GM19463 (cell line): ENCODE measurements at regions not wholly inside any gene's neighbourhood (a gene's known extent, or its start where the extent isn't known, plus 50 kb on each side); places are given as distances from the start of the nearest gene placed in this dataset.
"Not testable (repeated sequence)": the region's sequence is repeated elsewhere in the genome, so short reads cannot be mapped to it uniquely, and the experiment has no call there.

Source experiments
- ATAC-seq: cut with Tn5 transposase; IDR thresholded peaks from one replicate; pipeline ENCODE4 v1.9.1; 2021; ENCODE audit warnings: mild to moderate bottlenecking, moderate library complexity; ENCODE audit not compliant: unreplicated experiment

DNA sequence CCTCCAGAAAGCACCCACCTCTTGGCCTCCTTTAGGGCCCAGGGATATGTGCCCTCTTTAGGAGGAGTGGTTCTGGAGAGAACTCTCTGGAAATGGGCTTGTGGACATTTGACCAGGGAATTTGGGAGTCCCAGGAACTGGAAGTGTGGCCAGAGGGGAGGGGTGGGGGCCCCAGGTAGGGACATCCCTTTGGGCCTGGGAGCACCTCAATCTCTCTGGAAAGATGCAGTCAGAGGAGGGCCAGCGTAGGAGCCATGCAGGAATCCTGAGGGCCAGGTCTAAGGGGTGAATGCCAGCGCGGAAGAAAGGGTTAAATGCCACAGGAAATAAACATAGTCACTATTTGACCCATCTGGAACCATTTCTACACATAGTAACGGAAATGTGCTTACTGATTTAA, 50.3 kb upstream of the ITGA11 start:
- ATAC-seq = no peak

DNA sequence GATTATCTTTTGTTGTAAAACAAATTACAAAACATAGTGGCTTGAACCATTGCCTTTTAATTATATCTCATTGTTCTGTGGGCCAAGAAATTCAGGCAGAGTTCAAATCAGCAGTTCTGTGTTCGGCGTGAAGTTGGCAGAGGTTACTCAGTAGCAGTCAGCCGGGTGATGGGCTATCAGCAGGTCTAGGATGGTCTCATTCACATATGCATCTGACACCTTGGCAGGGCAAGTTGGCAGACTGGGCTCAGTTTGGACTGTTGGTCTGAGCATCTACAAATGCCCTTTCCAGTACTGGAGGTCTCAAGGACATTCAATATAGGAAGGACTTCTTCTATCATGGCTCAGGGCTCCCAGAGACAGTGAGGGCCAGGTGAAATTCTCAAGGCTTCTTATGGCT, 51.2 kb upstream of the ITGA11 start:
- ATAC-seq = no peak

DNA sequence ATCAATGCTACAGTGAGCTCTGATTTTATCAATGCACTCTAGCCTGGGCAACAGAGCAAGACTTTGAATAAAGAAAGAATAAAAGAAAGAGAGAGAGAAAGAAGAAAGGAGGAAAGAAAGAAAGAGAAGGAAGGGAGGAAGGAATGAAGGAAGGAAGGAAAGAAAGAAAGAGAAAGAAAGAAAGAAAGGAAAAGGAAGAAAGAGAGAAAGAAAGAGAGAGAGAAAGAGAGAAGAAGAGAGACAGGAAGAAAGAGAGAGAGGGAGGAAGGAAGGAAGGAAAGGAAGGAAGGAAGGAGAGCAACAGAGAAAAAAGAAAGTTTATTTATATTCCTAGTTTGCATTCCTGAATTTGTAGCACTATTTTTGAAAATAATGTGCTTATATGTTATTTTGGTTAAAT, 52.3 kb upstream of the ITGA11 start:
- ATAC-seq = no peak

DNA sequence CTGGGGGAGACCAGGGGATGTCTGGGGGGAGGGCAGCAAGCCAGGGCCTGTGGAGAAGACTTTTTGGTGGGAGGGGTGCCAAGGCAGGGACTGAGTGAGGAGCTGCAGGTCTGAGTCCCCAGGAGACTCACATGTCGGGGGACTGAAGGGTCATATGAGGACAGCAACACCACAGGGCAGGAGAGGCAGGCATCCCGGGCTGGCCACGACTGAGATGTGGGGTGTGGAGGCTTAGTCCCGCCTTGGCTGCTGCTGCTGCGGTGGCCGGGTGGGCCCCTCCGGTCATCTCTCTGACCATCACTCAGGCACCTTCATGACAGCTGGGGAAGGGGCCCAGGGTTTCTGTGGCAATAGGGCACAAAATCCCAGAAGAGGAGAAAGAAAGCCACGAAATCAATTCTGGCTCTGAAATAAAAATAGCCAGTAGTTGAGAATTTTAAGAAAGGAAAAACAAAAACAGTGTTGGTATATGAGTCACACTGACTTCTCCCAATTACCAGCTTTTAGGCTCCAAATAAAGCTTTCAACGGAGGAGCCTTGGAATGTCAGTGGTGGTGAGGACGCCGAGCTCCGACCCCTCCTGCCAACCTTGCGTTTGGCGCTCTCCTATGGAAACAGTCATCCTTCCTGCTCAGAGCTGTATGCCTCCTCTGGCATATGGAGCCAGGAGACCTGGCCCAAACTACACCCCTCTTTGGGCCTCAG, 52.9 kb upstream of the ITGA11 start:
- no peak for ATAC-seq

DNA sequence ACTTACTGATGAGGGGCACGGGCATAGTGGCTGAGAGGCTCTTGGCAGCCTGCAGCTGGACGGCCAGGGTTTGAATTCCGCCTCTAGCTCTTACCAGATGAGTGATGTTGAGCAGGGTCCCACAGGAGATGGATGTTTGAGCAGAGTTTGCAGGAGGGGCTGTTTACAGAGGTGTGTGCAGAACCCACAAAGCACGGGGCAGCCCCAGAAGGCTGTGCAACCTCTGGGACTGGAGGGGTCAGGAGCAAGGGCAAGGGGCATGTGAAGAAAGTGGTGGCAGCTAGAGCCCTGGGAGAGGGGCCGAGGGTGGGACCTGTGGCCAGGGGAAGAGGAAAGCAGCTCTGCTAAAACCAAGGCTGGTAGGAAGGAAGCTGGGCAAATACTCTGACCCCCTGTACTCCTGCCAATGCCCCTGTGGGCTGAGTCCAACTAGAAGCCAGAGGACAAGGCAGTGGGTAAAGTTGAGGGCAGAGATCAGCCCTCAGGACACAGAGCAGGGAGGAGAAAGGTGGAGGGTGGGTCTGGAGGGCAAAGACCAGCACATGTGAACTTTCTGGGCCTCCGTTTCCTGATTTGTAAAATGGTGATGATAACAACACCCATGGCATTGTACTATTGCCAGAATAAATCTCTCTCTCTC, 53.9 kb upstream of the ITGA11 start:
- no peak for ATAC-seq

DNA sequence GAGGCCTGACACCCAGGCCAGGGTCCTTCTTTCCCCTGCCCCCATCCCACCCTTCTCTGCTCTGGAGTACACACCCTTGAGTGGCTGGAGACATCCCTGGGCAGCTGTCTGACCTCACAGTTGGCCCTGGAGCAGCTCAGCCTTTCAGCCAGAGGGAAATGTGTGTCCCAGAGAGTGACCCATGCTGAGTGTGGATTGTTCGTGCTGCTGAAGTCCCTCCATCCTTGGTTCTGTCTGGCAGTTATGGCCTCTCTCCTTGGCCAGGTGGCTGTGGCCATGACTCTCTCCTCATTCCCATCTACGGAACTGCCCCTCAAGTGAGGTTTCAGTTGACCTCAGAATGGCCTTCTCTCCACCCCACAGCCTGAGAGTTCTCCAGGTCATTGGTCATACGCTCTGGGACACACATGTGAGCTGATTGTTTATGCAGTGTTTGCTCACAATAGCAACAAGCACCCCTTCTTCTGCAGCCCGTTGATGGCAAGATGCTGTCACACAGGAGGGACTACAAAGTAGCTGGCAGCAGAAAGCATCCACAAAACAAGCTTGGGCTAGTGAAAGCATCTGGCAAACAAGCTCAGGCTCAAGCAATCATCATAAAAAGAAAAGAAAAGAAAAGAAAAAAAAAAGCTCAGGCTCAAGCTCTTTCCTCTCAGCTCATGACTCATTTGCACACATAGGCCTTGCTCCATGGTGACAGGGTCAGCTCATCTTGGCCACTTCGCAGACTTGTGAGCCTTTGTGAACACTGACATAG, 55.3 kb upstream of the ITGA11 start:
- ATAC-seq = no peak

DNA sequence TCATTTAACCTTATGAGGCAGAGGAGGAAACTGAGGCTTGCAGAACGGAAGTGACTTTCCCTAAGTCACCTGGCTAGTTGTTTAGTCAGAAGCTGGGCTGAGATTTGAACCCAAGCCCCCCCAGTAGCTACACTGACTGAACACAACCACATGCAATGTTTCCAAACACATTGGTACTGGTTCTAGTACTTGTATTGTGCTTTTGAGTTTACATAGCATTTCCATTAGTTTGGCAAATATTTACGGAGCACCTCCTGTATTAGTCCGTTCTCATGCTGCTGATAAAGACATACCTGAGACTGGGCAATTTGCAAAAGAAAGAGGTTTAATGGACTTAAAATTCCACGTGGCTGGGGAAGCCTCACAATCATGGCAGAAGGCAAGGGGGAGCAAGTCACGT, 56.3 kb upstream of the ITGA11 start:
- ATAC-seq = no peak

DNA sequence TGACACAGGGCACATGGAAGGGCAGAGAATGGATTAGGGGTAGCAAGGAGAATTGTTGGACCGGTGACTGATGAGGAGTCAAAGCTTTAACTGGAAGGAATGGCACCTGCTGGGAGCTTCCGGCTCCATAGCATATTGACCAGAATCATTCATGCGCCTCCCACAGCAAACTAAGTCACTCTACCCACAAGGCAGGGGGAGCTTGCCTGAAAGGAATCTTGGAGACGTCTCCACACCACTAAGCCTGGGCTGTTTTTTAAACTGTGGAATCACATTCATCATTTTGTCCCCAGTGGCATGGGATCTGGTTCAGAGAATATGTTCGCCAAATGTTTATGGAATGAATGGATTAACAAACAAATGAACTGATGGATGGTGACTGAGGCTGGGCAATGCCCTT, 57.0 kb upstream of the ITGA11 start:
- ATAC-seq = no peak

DNA sequence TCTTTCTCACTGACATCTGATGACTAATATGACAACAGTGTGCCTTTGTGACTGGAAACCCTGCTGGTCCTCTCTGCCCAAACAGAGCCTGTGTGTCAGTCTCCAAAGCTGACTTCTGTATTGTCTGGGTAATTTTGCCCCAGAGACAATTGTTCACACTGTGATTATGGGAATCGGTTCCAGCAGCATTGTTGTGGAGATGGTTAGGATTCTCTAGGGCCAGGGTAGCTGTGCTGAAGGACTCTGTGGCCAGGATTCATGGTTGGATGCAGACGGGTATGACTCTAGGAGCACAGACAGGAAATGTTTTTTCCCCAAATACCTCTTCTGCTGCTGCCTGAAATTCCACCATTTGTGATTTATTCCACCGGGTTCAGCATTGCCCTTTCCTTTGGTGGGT, 57.5 kb upstream of the ITGA11 start:
- no peak for ATAC-seq

DNA sequence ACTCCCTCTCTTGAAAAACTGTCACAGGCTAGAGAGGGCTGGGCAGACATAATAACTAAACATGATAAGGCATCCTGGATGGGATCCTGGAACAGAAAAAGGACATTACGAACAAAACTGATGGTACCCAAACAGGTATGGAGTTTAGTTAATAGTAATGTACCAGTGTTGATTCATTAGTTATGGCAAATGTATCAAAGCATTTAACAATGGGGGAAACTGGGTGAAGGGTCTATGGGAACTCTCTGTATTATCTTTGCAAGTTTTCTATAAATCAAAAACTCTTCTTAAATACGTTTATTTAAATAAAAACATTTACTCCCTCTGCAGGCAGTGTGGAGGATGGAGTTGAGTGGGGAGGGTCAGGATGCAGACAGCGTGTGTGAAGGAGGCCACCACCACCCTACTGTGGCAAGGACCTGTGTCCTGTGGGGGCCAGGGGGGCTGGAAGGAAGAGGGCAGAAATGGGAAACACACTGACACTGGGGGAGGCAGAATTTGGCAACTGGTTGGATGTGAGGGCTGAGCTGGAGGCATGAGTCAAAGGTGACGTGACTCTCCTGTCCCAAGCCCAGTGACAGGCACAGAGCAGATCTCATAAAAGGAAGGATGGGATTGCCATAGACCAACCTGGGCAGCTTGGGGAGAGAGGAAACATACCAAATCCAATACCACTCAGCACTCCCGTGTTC, 59.6 kb upstream of the ITGA11 start:
- ATAC-seq = no peak

DNA sequence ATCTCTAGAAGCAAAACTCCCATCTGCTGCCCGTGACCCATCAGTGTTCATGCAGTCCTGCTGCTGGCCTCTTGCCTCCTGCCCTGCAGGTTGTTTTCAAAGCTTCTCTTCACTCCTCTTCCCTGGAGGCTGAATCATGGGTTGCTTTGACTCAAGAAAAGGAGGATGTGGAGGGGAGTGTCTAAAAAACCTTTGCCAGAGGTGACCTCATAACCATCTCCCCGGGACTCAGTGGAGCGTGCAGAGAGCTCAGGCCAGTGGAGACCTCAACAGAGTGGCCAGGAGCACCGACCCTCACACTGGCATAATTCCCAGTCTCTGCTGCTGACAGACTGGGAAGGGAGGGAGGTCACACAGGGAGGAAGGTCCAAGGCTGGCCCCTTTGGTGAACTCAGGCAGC, 60.9 kb upstream of the ITGA11 start:
- no peak for ATAC-seq

DNA sequence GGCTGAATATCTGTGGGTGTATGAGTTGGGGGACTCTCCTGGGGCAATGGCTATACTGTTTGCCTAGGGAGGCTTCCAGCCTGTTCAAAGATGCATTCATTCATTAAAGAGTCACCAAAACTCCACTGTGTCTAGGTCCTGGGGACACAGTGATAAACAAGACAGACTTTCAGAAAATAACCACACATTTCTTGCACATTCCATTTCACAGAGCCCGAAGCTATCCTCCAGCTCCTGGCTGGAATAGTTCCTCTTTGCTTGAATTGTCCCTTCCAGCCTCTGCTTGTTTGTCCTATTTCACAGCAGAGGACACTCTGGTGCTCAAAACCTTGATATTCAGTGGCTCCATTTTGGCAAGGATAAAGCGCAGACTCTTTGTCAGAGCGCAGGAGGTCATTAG, 61.7 kb upstream of the ITGA11 start:
- ATAC-seq = no peak

DNA sequence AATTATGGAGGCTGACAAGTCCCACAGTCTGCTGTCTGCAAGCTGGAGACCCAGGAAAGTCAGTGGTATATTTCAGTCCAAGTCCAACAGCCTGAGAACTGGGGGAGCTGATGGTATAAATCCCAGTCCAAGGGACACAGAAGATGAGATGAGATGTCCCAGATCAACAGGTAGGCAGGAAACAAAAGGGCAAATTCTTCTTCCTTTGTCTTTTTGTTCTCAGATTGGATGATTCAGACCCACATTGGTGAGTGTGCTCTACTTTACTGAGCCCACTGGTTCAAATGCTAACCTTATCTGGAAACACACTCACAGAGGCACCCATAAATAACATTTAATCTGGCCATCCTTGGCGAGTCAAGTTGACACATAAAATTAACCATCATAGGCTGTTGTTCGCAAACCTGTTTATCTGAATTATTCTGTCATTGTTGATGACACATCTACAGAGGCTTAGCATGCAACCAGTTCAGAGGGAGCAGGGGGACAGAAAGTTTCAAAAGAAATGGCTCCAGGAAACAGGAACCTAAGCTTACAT, 62.7 kb upstream of the ITGA11 start:
- no peak for ATAC-seq

DNA sequence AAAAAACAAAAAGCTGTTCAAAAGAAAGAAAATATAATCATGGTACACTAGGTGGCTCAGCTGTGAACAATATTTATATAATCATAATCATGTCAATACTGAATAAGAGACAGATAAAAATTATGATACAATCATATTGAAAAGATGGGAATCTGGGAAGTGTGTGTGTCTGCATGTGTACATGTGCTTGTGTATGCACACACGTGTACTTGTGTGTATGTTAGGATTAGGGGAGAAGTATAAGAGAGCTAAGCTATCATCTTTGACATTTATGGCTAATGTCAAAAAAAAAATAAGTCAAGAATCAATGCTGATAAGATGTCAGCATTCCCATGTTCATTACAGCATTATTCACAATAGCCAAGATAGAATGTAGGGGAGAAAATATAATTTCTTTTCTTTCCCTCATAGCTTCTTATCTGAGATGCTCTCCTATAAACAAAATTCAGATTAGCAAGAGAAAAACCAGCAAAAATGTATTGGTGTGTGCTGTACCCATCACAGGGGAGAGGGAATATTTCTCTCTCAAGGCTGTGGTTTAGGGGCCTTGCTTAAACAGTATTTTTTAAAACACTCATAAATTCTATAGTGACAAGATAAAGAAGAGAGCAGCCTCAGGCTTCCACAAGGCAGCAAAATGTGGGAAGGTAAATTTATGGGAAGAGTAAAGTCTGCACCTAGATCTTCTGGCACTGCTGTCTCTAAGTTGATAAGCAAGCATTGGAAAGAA, 63.4 kb upstream of the ITGA11 start:
- no peak for ATAC-seq

DNA sequence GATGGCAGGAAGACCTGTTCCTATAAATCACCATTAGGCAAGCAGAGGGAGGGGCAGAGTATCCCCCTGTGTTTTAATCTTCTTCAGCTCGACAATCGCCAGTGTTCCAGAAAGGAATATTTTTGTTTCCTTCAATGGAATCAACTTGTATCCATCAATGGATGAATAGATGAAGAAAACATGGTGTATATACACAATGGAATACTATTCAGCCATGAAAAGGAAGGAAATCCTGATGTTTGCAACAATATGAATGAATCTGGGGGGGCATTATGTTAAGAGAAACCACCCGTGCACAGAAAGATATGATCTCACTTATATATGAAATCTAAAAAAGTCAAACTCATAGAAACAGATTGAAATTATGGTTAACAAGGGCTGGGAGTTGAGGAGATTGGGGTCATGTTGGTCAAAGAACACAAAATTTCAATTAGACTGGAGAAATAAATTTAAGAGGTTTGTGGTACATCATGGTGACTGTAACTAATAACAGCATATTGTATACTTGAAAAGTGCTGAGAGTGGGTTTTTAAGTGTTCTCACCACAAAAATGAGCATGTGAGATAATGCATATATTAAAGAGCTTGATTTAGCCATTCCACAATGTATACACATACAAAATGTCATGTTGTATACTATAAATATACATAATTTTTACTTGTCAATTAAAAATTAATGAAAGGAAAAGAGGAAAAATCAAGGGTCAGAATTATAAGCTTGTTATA, 64.2 kb upstream of the ITGA11 start:
- ATAC-seq = no peak

DNA sequence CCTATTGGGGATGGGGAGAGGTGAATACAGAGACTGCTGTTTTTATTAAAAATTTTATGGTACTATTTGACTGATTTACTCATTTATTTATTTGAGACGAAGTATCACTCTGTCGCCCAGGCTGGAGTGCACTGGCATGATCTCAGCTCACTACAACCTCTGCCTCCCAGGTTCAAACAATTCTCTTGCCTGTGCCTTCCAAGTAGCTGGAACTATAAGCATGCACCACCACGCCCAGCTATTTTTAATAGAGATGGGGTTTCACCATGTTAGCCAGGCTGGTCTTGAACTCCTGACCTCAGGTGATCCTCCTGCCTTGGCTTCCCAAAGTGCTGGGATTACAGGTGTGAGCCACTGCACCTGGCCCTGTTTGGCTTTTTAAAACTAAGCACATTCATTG, 64.8 kb upstream of the ITGA11 start:
- not testable (repeated sequence) for ATAC-seq

DNA sequence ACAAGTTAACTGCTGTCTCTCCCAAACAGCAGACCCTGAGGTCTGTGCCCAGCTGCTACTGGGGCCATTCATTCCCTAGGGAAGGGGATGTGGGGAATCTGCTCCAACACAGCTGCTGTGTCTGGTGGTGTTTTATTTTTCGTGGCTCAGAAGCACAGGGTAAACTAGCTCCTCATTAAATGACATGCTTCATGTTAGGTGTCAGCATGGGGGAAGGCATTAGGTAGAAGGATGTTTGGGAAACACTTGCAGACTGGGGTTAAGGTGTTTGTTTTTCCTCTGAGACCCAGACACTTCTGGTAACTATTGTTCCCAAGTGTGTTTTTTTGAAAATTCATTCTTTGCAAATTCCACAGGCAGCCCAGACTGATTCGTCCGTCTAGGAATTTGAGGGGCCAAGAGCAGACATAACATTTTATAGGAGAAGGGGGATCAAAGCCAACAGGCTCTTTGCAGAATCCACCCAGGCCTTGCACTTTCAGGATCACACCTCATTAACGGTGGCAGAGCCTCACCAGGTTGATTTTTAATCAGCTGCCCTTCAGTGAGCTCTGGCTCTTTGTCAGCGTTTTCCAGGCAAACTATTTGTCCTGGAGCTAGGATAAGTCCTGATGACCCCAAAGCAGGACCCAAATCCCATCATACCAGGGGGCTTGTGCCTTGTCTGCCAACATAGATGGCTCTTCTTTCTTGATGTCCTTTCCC, 65.4 kb upstream of the ITGA11 start:
- no peak for ATAC-seq

DNA sequence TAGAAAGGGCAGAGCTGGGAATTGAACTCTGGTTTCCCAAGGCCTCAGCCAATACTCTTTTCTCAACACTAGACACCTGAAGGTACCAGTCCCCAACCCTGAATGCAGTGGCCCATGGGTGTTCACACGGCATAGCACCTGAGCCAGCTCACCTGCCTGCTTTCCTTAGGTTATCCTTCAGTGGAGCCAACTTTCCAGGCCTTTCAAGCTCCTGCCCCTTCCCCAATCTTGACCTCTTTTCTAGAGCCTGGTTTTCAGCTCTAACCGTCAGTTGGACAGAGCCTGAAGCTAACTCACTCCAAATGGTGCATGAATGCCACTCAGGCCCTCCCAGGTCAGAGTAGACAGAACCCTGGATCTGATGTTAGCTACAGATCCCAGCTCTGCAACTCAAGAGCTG, 66.1 kb upstream of the ITGA11 start:
- no peak for ATAC-seq

DNA sequence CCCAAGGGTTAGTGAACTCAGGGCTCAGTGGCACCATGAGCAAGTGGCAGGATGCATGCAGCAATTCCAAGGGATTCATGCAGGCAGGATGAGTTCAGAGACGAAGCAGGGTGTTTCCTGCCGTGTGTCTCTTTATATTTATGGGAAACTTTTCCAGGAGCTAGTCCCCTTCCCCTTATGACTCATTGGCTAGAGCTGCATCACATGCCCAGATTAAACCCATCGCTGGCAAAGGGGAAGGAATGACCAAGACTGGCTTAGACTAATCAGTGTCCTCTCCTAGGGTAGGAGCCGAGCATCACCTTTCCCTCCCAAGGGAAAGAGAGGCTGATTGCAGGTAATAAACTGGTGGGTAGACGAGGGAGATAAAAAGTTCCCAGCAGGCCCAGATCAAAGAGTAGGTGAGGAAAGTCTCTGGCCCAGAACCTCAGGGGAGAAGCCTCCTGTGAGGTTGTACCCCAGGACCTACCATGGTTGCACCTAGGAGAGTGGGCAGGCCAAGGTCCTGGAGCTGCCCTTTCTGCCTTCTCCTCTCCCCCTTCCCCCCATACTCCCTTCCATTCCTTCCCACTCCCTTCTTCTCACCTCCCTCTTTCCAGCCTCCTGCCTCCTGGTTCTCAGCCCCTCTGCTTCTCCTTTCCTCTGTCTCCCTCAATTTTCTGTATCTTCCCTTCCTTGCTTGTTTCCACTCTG, 67.8 kb upstream of the ITGA11 start:
- no peak for ATAC-seq
